ENCODE measurements at regions not wholly inside any gene's neighbourhood (a gene's known extent, or its start where the extent isn't known, plus 50 kb on each side); places are given as distances from the start of the nearest gene placed in this dataset.
"Not testable (repeated sequence)": the region's sequence is repeated elsewhere in the genome, so short reads cannot be mapped to it uniquely, and the experiment has no call there.

DNA sequence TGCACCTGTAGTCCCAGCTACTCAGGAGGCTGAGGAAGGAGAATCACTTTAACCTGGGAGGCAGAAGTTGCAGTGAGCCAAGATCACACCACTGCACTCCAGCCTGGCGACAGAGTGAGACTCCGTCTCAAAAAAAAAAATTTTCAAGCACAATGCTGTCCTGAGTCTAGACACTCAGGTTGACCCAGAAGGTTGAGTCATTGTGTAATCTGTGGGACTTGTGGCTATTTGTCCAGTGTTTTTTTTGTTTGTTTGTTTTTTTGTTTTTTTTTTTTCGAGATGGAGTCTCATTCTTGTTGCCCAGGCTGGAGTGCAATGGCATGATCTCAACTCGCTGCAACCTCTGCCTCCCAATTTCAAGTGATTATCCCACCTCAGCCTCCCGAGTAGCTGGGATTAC is 74.3 kb upstream of the SOX13 start:
- DNase-seq (ENCODE audit: low read depth in 2 of 2) = not testable (repeated sequence)

DNA sequence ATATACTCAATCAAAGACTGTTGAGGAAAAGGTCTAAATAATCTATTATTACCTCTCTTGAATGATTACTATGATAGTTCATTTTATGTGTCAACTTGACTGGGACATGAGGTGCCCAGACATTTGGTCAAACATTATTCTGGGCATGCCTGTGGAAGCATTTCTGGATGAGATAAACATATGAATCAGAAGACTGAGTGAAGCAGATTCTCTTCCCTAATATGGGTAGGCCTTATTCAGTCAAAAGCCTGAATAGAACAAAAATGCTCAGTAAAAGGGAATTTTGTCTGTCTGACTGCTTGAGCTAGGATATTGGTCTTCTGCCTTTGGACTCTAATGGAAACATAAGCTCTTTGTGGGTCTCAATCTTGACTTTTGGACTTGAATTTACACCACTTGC is 73.3 kb upstream of the SOX13 start:
- no peak for DNase-seq (ENCODE audit: low read depth in 2 of 2)

GRCh38 chr1:204001166-204001901 is 71.6 kb upstream of the SOX13 start:
- DNase-seq (ENCODE audit: low read depth in 2 of 2) = peak in 1 of 2 donors; percentile 4

DNA sequence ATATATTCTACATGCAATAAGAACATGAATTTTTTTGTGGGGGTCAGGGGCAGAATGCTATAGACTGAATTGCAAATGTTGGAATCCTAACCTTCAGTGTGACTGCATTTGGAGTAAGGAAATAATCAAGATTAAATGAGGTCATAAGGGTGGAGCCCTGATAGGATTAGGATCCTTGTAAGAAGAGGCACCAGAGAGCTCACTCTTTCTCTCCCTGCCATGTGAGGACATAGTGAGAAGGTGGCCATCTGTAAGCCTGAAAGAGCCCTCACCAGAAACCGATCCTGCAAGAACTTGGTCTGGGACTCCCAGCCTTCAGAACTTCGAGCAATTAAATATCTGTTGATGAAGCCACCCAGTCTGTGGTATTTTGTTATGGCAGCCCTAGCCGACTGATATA is 70.3 kb upstream of the SOX13 start:
- no peak for DNase-seq (ENCODE audit: low read depth in 2 of 2)

DNA sequence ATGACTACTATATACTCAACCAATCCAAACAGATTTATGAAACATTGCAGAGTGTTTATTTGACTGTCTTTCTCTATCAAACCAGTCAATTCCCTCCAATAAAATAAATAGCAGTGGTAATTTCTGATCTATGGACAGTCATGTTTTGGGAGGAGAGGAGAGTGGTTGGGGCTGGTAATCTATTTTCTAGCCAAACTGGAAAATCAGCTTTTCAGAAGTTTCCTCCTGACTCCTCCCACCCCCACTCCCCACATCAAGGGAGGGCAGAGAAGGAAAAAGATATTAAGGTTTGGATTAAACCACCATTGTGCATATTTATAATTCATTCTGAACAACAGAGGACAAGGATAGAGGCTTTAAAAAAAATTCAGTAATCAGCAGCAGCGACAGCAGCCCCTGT is 69.4 kb upstream of the SOX13 start:
- DNase-seq (ENCODE audit: low read depth in 2 of 2) = no peak

DNA sequence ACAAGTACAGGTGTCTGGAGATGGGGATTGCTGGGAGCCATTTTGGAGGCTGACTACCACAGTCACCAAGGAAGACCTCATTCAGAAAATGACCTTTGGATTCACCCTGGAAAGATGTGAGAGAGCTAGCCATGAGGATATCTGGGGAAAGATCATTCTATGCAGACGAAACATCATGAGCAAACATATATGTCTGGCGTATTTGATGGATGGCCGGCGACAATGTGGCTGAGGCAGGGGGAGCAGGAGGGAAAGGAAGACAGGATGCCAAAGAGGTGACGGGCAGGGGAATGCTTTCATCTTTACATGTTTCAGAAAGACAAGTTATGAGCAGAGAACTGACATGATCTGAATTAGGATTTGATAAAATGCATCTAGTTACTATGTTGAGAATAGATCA is 61.5 kb upstream of the SOX13 start:
- no peak for DNase-seq (ENCODE audit: low read depth in 2 of 2)

- DNase-seq (ENCODE audit: low read depth in 2 of 2) = no peak
These were observed 59.9 kb upstream of the SOX13 start for GRCh38 chr1:204013052-204013451.

- no peak for DNase-seq (ENCODE audit: low read depth in 2 of 2)
These were observed 58.6 kb upstream of the SOX13 start for GRCh38 chr1:204014336-204014735.

DNA sequence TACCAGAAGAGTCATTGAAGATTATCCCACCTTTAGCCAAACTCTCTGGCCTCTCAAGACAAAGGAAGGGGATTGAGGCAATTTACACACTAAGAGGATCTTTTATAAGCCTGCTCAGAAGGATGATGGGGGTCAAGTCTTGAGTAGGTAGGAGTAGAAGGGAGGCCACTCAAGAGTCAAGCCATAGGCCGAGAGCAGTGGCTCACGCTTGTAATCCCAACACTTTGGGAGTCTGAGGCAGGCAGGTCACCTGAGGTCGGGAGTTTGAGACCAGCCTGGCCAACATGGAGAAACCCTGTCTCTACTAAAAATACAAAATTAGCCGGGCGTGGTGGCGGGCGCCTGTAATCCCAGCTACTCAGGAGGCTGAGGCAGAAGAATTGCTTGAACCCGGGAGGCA is 58.0 kb upstream of the SOX13 start:
- DNase-seq (ENCODE audit: low read depth in 2 of 2) = not testable (repeated sequence)

GRCh38 chr1:204017032-204017431 is 55.9 kb upstream of the SOX13 start:
- no peak for DNase-seq (ENCODE audit: low read depth in 2 of 2)

DNA sequence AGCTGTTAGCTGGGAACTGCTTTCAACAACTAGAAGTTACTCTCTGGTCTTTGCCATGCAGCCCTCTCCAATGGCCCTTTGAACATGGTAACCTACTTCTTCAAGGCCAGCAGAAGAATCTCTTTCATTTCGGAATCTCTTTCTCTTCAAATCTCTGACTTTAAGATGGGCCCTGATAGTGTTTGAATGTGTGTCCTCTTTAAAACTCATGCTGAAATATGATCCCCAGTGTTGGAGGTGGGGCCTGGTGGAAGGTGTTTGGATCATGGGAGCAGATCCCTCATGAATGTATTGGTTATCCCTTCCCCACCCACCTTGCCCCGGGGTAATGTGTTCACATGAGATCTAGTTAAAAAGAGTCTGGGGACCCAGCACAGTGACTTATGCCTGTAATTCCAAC is 54.5 kb upstream of the SOX13 start:
- DNase-seq (ENCODE audit: low read depth in 2 of 2) = no peak

Measured in stimulated activated CD4-positive, alpha-beta T cell treated with anti-CD3 and anti-CD28 coated beads, Interleukin-15, amount 100 ng/mL, for 48 hours (primary cell).